ENCODE measurements at regions not wholly inside any gene's neighbourhood (a gene's known extent, or its start where the extent isn't known, plus 50 kb on each side); places are given as distances from the start of the nearest gene placed in this dataset.

DNA sequence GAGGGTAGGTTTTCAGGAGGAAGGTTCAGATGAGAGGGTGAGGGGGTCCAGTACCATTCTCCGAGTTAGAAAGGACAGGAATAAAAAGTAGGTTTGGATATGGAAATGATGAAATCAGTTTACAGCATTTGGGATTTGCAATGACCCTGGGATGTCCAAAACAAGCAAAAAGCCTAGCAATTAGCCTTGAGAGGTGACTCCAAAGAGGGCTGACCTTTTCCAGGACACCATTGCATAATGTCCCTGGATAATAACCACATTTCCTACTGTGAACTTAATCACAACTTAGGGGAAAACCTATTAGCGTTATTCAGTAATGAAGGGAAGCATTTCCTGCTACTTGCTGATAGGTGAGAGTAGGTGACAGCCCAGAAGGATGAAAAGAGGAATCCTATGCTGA, 101.4 kb upstream of the ARHGAP42 start (continued):
- TF ChIP-seq, protein P1, sequence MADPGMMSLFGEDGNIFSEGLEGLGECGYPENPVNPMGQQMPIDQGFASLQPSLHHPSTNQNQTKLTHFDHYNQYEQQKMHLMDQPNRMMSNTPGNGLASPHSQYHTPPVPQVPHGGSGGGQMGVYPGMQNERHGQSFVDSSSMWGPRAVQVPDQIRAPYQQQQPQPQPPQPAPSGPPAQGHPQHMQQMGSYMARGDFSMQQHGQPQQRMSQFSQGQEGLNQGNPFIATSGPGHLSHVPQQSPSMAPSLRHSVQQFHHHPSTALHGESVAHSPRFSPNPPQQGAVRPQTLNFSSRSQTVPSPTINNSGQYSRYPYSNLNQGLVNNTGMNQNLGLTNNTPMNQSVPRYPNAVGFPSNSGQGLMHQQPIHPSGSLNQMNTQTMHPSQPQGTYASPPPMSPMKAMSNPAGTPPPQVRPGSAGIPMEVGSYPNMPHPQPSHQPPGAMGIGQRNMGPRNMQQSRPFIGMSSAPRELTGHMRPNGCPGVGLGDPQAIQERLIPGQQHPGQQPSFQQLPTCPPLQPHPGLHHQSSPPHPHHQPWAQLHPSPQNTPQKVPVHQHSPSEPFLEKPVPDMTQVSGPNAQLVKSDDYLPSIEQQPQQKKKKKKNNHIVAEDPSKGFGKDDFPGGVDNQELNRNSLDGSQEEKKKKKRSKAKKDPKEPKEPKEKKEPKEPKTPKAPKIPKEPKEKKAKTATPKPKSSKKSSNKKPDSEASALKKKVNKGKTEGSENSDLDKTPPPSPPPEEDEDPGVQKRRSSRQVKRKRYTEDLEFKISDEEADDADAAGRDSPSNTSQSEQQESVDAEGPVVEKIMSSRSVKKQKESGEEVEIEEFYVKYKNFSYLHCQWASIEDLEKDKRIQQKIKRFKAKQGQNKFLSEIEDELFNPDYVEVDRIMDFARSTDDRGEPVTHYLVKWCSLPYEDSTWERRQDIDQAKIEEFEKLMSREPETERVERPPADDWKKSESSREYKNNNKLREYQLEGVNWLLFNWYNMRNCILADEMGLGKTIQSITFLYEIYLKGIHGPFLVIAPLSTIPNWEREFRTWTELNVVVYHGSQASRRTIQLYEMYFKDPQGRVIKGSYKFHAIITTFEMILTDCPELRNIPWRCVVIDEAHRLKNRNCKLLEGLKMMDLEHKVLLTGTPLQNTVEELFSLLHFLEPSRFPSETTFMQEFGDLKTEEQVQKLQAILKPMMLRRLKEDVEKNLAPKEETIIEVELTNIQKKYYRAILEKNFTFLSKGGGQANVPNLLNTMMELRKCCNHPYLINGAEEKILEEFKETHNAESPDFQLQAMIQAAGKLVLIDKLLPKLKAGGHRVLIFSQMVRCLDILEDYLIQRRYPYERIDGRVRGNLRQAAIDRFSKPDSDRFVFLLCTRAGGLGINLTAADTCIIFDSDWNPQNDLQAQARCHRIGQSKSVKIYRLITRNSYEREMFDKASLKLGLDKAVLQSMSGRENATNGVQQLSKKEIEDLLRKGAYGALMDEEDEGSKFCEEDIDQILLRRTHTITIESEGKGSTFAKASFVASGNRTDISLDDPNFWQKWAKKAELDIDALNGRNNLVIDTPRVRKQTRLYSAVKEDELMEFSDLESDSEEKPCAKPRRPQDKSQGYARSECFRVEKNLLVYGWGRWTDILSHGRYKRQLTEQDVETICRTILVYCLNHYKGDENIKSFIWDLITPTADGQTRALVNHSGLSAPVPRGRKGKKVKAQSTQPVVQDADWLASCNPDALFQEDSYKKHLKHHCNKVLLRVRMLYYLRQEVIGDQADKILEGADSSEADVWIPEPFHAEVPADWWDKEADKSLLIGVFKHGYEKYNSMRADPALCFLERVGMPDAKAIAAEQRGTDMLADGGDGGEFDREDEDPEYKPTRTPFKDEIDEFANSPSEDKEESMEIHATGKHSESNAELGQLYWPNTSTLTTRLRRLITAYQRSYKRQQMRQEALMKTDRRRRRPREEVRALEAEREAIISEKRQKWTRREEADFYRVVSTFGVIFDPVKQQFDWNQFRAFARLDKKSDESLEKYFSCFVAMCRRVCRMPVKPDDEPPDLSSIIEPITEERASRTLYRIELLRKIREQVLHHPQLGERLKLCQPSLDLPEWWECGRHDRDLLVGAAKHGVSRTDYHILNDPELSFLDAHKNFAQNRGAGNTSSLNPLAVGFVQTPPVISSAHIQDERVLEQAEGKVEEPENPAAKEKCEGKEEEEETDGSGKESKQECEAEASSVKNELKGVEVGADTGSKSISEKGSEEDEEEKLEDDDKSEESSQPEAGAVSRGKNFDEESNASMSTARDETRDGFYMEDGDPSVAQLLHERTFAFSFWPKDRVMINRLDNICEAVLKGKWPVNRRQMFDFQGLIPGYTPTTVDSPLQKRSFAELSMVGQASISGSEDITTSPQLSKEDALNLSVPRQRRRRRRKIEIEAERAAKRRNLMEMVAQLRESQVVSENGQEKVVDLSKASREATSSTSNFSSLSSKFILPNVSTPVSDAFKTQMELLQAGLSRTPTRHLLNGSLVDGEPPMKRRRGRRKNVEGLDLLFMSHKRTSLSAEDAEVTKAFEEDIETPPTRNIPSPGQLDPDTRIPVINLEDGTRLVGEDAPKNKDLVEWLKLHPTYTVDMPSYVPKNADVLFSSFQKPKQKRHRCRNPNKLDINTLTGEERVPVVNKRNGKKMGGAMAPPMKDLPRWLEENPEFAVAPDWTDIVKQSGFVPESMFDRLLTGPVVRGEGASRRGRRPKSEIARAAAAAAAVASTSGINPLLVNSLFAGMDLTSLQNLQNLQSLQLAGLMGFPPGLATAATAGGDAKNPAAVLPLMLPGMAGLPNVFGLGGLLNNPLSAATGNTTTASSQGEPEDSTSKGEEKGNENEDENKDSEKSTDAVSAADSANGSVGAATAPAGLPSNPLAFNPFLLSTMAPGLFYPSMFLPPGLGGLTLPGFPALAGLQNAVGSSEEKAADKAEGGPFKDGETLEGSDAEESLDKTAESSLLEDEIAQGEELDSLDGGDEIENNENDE (IDR thresholded peaks at IDR 0.05; ENCODE audit: insufficient replicate concordance, low read length) = no peak
